ENCODE measurements at regions not wholly inside any gene's neighbourhood (a gene's known extent, or its start where the extent isn't known, plus 50 kb on each side); places are given as distances from the start of the nearest gene placed in this dataset.

DNA sequence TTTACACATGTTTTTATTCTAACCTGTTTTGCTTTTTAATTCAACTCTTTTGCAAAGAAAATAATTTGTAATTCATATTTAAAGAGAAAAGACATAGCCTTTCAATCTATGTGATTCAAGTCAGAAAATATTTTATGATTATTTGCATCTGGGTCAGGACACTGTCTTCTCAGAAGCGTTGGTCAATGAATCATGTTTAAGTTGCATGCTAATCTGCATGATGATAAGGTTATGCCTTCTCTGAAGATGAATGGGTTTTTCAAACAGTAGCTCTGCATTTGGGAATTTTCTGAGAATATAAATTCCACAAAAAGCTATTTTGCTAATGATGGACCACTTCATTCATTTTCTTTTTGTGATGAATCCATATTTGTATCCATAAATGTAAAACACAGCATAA lies 282.5 kb downstream of the TMA16 start:
- Mint-ChIP-seq H3K36me3 (no peaks in the 10 kb centered on the region), H3K4me1 (ENCODE audit: unreplicated experiment) (no peaks in the 10 kb centered on the region), H3K27ac (no peak overlapping the region), H3K27me3 (no peaks in the 10 kb centered on the region), H3K4me3 (no peak overlapping the region), H3K9me3 (no peaks in the 10 kb centered on the region)
- no peak for DNase-seq (ENCODE audit: extremely low spot score, unreplicated experiment)
- TF ChIP-seq, protein P1, sequence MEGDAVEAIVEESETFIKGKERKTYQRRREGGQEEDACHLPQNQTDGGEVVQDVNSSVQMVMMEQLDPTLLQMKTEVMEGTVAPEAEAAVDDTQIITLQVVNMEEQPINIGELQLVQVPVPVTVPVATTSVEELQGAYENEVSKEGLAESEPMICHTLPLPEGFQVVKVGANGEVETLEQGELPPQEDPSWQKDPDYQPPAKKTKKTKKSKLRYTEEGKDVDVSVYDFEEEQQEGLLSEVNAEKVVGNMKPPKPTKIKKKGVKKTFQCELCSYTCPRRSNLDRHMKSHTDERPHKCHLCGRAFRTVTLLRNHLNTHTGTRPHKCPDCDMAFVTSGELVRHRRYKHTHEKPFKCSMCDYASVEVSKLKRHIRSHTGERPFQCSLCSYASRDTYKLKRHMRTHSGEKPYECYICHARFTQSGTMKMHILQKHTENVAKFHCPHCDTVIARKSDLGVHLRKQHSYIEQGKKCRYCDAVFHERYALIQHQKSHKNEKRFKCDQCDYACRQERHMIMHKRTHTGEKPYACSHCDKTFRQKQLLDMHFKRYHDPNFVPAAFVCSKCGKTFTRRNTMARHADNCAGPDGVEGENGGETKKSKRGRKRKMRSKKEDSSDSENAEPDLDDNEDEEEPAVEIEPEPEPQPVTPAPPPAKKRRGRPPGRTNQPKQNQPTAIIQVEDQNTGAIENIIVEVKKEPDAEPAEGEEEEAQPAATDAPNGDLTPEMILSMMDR (conservative IDR thresholded peaks at IDR 0.05), result no peak

DNA sequence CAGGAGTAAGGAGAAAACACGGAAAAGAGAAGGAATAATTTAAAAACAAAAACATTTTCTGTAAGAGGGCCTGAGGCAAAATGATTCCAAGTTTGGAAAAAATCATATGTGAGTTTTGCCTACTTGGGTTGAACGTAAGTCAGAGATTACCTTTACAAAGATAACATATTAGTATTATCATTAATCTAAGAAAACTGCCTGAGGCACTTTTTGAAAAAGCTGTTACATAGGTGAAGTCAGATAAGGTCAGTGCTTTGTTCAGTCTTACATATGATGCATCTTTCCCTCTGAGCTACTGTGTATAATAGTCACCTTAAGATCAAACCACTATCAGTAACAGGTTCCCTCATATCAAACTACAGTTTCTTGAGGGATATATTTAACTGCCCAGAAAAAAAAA lies 287.2 kb downstream of the TMA16 start:
- Mint-ChIP-seq H3K27ac (no peak overlapping the region), H3K27me3 (no peaks in the 10 kb centered on the region), H3K4me3 (no peak overlapping the region), H3K9me3 (peaks cover 9% of the 10 kb centered on the region), H3K4me1 (ENCODE audit: unreplicated experiment) (no peaks in the 10 kb centered on the region), H3K36me3 (no peaks in the 10 kb centered on the region)
- TF ChIP-seq, protein P1 (conservative IDR thresholded peaks at IDR 0.05), result no peak
- no peak for DNase-seq (ENCODE audit: extremely low spot score, unreplicated experiment)

DNA sequence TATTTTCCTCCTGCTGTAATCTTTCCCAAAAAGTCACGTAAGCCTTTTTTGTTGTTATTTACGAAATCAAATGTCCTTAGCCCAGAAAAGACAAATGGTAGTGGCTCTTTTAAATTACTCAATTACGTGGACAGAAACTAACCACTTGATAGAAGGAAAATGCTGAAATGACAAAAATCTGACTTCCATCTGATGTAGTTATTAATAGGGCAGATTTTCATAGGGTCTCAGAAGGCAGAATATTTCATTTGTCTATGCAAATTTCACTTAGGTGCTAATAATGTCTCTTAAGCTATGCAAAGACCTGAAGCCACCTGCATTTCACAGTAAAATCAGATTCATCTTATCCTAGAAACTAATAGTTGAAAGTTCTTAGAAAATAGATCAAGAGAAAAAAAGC lies 295.7 kb downstream of the TMA16 start:
- TF ChIP-seq, protein P1 (conservative IDR thresholded peaks at IDR 0.05), result no peak
- H3K4me3 Mint-ChIP-seq, result no peak overlapping the region
- no peak for DNase-seq (ENCODE audit: extremely low spot score, unreplicated experiment)
- H3K4me1 Mint-ChIP-seq (ENCODE audit: unreplicated experiment), result no peaks in the 10 kb centered on the region
- H3K27me3 Mint-ChIP-seq, result peaks cover 2% of the 10 kb centered on the region
- H3K27ac Mint-ChIP-seq, result no peak overlapping the region
- H3K36me3 Mint-ChIP-seq, result no peaks in the 10 kb centered on the region
- no peaks in the 10 kb centered on the region for H3K9me3 Mint-ChIP-seq

DNA sequence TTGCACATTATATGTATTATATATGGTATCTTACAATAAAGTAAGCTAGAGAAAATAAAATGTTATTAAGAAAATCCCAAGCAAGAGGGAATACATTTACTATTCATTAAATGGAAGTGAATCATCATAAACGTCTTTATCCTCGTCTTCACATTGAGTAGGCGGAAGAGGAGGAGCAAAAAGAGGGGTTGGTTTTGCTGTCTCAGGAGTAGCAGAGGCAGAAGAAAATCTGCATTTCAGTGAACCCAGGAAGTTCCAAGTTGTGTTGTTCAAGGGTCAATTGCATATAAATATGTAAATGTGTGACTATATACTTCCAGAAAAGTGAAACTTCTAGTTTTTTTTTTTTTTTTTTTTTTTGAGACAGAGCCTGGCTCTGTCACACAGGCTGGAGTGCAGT lies 301.4 kb downstream of the TMA16 start:
- no peak for DNase-seq (ENCODE audit: extremely low spot score, unreplicated experiment)
- Mint-ChIP-seq H3K27me3 (no peaks in the 10 kb centered on the region), H3K4me1 (ENCODE audit: unreplicated experiment) (no peaks in the 10 kb centered on the region), H3K36me3 (no peaks in the 10 kb centered on the region), H3K27ac (no peak overlapping the region), H3K4me3 (no peak overlapping the region), H3K9me3 (no peaks in the 10 kb centered on the region)
- TF ChIP-seq, protein P1 (conservative IDR thresholded peaks at IDR 0.05), result no peak

DNA sequence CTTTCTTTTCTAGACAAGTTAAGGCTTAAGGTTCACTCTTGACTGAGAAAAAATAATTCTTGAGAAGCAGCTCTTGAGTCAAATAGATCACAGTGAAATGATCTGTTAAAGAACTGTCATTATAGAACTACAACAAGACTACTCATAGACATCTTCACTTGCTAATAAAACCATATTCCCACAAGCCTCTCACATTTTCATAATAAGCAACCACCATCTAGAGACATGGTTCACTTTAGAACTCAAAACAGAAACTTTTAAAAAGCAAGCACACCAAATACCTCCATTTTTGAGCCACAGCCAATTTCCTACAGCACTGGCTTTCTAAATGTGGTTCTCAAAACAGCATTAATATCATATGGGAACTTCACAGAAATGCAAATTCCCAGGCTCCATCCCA lies 309.5 kb downstream of the TMA16 start:
- no peak overlapping the region for H3K27ac Mint-ChIP-seq
- no peaks in the 10 kb centered on the region for H3K36me3 Mint-ChIP-seq
- TF ChIP-seq, protein P1 (conservative IDR thresholded peaks at IDR 0.05), result no peak
- peaks cover 6% of the 10 kb centered on the region for H3K4me1 Mint-ChIP-seq (ENCODE audit: unreplicated experiment)
- no peak overlapping the region for H3K4me3 Mint-ChIP-seq
- H3K9me3 Mint-ChIP-seq, result no peaks in the 10 kb centered on the region
- H3K27me3 Mint-ChIP-seq, result peaks cover 6% of the 10 kb centered on the region
- no peak for DNase-seq (ENCODE audit: extremely low spot score, unreplicated experiment)

DNA sequence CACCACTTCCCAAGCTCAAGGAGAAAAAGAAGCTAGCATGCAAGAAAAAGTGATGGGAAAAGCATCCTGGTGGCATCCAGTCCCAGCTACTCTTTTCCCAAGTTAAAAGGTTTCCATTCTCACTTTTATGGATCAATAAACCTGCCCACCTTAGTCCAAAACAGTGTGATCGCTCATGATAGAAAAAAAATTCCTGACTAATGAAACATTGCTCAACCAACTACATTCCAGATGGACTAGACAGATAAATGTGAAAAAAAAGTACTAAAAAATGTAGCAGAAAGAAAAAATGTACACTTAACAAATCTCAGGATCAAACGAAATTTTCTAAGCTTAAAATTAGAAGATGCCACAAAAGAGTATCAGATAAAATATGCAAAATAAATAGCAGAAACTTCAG lies 312.2 kb downstream of the TMA16 start:
- TF ChIP-seq, protein P1 (conservative IDR thresholded peaks at IDR 0.05), result no peak
- Mint-ChIP-seq H3K9me3 (no peaks in the 10 kb centered on the region), H3K4me3 (no peak overlapping the region), H3K36me3 (no peaks in the 10 kb centered on the region), H3K27ac (no peak overlapping the region), H3K27me3 (peaks cover 6% of the 10 kb centered on the region), H3K4me1 (ENCODE audit: unreplicated experiment) (peaks cover 6% of the 10 kb centered on the region)
- DNase-seq (ENCODE audit: extremely low spot score, unreplicated experiment), result no peak

All from type B pancreatic cell (in vitro differentiated cells).